Hepatocyte (in vitro differentiated cells): ENCODE measurements at regions not wholly inside any gene's neighbourhood (a gene's known extent, or its start where the extent isn't known, plus 50 kb on each side); places are given as distances from the start of the nearest gene placed in this dataset.

ENCODE experiments used
- EZH2 ChIP-seq: fragments of 200-600 bp; sonication (generic); IDR thresholded peaks from 2 replicates; pipeline ENCODE4 v1.6.1; 2016; ENCODE audit warnings: antibody characterized with exemption, mild to moderate bottlenecking, borderline replicate concordance
- TF ChIP-seq, protein P1 (sequence below): fragments of 200-600 bp; sonication (generic); IDR thresholded peaks from 2 replicates; pipeline ENCODE4 v1.5.1; 2016; ENCODE audit warnings: antibody characterized with exemption, mild to moderate bottlenecking; ENCODE audit not compliant: poor library complexity

DNA sequence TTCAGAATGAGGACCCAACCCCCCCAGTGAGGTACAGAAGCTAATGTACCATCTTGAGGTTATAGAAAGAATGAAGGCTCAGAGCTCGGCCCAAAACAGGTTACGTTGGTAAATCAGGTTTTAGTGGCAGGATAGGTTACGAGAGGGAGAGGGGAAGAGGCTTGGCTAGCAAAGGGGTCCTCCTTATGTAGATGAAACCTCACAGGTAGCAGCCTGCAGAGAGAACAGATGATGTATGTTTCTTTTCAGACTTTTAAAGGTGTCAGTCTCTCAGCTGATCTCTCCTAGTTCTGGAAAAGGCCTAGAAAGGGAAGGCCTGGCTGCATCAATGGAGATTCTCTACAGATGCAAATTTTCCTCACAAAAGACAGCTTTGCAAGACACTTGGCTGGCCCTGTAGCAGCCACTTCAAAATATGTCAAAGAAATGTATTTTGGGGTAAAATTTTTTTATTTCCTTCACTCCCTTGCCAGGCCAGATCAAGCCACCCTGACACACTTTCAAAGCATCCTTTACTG lies 71.7 kb upstream of the CPSF6 start:
- TF ChIP-seq, protein P1, sequence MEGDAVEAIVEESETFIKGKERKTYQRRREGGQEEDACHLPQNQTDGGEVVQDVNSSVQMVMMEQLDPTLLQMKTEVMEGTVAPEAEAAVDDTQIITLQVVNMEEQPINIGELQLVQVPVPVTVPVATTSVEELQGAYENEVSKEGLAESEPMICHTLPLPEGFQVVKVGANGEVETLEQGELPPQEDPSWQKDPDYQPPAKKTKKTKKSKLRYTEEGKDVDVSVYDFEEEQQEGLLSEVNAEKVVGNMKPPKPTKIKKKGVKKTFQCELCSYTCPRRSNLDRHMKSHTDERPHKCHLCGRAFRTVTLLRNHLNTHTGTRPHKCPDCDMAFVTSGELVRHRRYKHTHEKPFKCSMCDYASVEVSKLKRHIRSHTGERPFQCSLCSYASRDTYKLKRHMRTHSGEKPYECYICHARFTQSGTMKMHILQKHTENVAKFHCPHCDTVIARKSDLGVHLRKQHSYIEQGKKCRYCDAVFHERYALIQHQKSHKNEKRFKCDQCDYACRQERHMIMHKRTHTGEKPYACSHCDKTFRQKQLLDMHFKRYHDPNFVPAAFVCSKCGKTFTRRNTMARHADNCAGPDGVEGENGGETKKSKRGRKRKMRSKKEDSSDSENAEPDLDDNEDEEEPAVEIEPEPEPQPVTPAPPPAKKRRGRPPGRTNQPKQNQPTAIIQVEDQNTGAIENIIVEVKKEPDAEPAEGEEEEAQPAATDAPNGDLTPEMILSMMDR: no peak
- no peak for TF ChIP-seq EZH2
